ENCODE measurements at regions not wholly inside any gene's neighbourhood (a gene's known extent, or its start where the extent isn't known, plus 50 kb on each side); places are given as distances from the start of the nearest gene placed in this dataset.

DNA sequence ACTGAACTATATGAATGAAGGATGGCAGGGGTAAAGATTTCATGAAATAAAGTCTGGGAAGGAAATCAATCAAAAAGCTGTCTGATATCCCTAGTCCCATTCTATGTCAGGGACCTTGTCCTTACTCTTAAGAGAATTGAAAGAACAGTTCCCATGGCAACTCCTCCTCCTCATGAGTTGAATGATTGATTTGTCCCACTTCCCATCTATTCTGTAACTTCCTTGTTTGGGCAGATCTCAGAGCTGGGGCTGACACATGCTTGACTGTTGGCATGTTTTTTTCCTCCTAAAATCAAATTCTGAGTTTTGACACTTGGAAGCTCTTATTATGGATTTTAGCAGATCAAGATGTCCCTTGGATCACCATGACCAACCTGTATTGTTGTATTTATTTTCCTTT lies 1138.6 kb upstream of the CDH8 start:
- Histone ChIP-seq H3K4me1 (ENCODE audit: low read depth) (no peaks in the 10 kb centered on the region), H3K36me3 (no peaks in the 10 kb centered on the region), H3K27me3 (no peaks in the 10 kb centered on the region), H3K27ac (no peak overlapping the region), H3K9me3 (ENCODE audit: low read depth) (no peaks in the 10 kb centered on the region), H3K4me3 (no peak overlapping the region)
- no peak for DNase-seq (ENCODE audit: low read depth in 1 of 2, low spot score in 1 of 2)
- TF ChIP-seq, protein P1, sequence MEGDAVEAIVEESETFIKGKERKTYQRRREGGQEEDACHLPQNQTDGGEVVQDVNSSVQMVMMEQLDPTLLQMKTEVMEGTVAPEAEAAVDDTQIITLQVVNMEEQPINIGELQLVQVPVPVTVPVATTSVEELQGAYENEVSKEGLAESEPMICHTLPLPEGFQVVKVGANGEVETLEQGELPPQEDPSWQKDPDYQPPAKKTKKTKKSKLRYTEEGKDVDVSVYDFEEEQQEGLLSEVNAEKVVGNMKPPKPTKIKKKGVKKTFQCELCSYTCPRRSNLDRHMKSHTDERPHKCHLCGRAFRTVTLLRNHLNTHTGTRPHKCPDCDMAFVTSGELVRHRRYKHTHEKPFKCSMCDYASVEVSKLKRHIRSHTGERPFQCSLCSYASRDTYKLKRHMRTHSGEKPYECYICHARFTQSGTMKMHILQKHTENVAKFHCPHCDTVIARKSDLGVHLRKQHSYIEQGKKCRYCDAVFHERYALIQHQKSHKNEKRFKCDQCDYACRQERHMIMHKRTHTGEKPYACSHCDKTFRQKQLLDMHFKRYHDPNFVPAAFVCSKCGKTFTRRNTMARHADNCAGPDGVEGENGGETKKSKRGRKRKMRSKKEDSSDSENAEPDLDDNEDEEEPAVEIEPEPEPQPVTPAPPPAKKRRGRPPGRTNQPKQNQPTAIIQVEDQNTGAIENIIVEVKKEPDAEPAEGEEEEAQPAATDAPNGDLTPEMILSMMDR (IDR thresholded peaks at IDR 0.05; ENCODE audit: low read depth, low read length), result no peak

DNA sequence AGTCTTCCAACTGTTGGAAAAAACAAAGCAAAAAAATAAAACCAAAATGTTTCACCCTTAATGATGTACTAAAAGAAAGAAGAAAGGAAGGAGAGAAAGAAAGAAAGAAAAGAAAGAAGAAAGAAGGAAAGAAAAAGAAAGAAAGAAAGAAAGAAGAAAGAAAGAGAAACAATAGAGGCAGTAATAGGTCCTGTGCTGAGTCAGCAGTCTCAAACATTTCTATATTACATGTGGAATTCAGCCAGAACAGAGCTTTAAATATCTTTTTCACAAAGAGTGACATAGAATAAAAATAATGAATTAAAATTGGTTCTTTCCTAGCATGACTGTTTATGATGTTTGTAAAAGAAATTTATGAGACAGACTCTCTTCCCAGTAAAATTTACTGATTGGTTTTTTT lies 1135.3 kb upstream of the CDH8 start:
- Histone ChIP-seq H3K27ac (no peak overlapping the region), H3K36me3 (no peaks in the 10 kb centered on the region), H3K4me3 (no peak overlapping the region), H3K9me3 (ENCODE audit: low read depth) (no peaks in the 10 kb centered on the region), H3K4me1 (ENCODE audit: low read depth) (no peaks in the 10 kb centered on the region), H3K27me3 (no peaks in the 10 kb centered on the region)
- TF ChIP-seq, protein P1 (IDR thresholded peaks at IDR 0.05; ENCODE audit: low read depth, low read length), result no peak
- no peak for DNase-seq (ENCODE audit: low read depth in 1 of 2, low spot score in 1 of 2)

DNA sequence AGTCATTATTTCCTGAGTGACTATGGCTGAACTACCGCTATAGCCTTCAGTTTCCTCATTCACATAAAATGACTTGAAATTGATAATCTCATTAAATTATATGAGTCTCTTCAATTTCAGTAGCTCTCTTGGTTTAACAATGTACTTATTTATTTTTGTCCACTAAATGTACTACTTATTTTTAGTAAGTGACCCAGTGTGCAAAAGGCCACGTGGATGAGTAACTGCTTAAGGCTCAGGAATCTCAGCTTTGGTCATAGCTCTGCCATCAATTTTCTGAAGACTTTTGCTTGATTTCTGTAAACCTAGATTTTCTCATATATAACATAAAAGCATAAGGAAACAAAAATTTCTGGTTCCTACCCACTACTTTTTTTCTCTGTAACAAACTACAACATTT lies 1132.9 kb upstream of the CDH8 start:
- H3K27me3 ChIP-seq, result no peaks in the 10 kb centered on the region
- H3K9me3 ChIP-seq (ENCODE audit: low read depth), result no peaks in the 10 kb centered on the region
- no peaks in the 10 kb centered on the region for H3K36me3 ChIP-seq
- H3K4me3 ChIP-seq, result no peak overlapping the region
- H3K4me1 ChIP-seq (ENCODE audit: low read depth), result no peaks in the 10 kb centered on the region
- TF ChIP-seq, protein P1 (IDR thresholded peaks at IDR 0.05; ENCODE audit: low read depth, low read length), result no peak
- no peak for DNase-seq (ENCODE audit: low read depth in 1 of 2, low spot score in 1 of 2)
- H3K27ac ChIP-seq, result no peak overlapping the region

DNA sequence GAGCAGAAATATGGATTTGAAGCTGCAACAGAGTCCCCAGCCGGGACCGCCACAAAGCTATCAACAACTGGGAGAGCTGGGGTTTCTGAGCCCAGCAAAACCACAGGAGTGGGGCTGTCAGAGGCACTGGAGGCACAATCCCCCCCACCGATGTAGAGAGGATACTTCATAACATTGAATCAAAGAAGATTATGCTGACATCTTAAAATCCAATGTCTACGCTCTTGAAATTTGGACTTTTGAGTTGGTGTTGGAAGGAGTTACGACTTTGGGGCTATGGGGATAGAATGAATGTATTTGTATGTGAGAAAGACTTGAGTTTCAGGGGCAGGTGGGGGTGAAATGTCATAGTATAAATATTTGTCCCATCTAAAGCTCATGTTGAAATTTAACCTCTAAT lies 1121.6 kb upstream of the CDH8 start:
- TF ChIP-seq, protein P1 (IDR thresholded peaks at IDR 0.05; ENCODE audit: low read depth, low read length), result no peak
- no peak overlapping the region for H3K4me3 ChIP-seq
- no peak overlapping the region for H3K27ac ChIP-seq
- no peak for DNase-seq (ENCODE audit: low read depth in 1 of 2, low spot score in 1 of 2)
- H3K4me1 ChIP-seq (ENCODE audit: low read depth), result no peaks in the 10 kb centered on the region
- no peaks in the 10 kb centered on the region for H3K9me3 ChIP-seq (ENCODE audit: low read depth)
- no peaks in the 10 kb centered on the region for H3K27me3 ChIP-seq
- H3K36me3 ChIP-seq, result no peaks in the 10 kb centered on the region

DNA sequence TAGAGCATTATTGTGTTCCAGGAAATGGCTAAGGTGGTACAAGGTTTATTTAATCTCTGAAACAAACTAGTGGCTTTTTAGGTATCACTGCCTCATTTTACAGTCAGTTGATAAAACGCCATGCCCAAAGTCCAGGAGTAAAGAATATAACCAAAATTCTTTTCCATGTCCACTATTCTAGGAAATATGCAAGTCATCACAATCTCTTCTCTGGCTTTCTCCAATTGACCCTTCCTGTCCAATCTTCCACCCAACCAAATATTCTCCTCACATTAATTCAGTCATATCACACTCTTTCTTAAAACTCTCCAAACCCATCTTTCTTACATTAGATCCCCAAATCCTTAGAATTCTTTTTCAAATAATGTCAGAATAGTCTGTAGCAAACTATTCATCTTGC lies 1110.0 kb upstream of the CDH8 start:
- no peaks in the 10 kb centered on the region for H3K4me1 ChIP-seq (ENCODE audit: low read depth)
- no peaks in the 10 kb centered on the region for H3K9me3 ChIP-seq (ENCODE audit: low read depth)
- no peaks in the 10 kb centered on the region for H3K36me3 ChIP-seq
- H3K4me3 ChIP-seq, result no peak overlapping the region
- DNase-seq (ENCODE audit: low read depth in 1 of 2, low spot score in 1 of 2), result no peak
- H3K27ac ChIP-seq, result no peak overlapping the region
- no peaks in the 10 kb centered on the region for H3K27me3 ChIP-seq
- TF ChIP-seq, protein P1 (IDR thresholded peaks at IDR 0.05; ENCODE audit: low read depth, low read length), result no peak

DNA sequence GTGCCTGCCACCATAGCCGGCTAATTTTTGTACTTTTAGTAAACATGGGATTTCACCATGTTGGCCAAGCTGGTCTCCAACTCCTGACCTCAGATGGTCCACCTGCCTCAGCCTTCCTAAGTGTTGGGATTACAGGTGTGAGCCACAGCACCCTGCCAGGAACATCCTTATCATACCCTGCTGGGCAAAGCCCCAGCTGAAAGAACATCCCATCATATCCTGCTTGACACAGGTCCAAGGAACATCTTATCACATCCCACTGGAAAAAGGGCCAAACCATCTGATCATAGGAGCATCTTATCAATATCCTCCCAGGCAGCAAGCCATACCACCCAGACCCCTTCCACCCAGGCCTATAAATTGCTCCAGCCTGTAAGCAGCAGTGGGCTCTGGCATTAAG lies 1109.2 kb upstream of the CDH8 start:
- Histone ChIP-seq H3K36me3 (no peaks in the 10 kb centered on the region), H3K4me3 (no peak overlapping the region), H3K27me3 (no peaks in the 10 kb centered on the region), H3K4me1 (ENCODE audit: low read depth) (no peaks in the 10 kb centered on the region), H3K27ac (no peak overlapping the region), H3K9me3 (ENCODE audit: low read depth) (no peaks in the 10 kb centered on the region)
- TF ChIP-seq, protein P1 (IDR thresholded peaks at IDR 0.05; ENCODE audit: low read depth, low read length), result no peak
- no peak for DNase-seq (ENCODE audit: low read depth in 1 of 2, low spot score in 1 of 2)

Data from cardiac muscle cell (in vitro differentiated cells and primary cell).